ENCODE measurements at regions not wholly inside any gene's neighbourhood (a gene's known extent, or its start where the extent isn't known, plus 50 kb on each side); places are given as distances from the start of the nearest gene placed in this dataset.
"Not testable (repeated sequence)": the region's sequence is repeated elsewhere in the genome, so short reads cannot be mapped to it uniquely, and the experiment has no call there.

GRCh38 chr12:33026791-33027190 is 130.2 kb upstream of the PKP2 start:
- no peaks in the 10 kb centered on the region for H3K36me3 Mint-ChIP-seq (ENCODE audit: unreplicated experiment)
- TF ChIP-seq CTCF (IDR thresholded peaks at IDR 0.05) = no peak
- H3K4me3 Mint-ChIP-seq (ENCODE audit: unreplicated experiment) = no peak overlapping the region
- H3K27me3 Mint-ChIP-seq (ENCODE audit: unreplicated experiment) = no peaks in the 10 kb centered on the region
- H3K27ac Mint-ChIP-seq (ENCODE audit: unreplicated experiment) = no peak overlapping the region
- DNase-seq (ENCODE audit: extremely low spot score, unreplicated experiment) = no peak
- peaks cover 6% of the 10 kb centered on the region for H3K9me3 Mint-ChIP-seq (ENCODE audit: unreplicated experiment)
- no peaks in the 10 kb centered on the region for H3K4me1 Mint-ChIP-seq (ENCODE audit: unreplicated experiment)

- H3K27me3 Mint-ChIP-seq (ENCODE audit: unreplicated experiment); H3K4me3 Mint-ChIP-seq (ENCODE audit: unreplicated experiment); H3K4me1 Mint-ChIP-seq (ENCODE audit: unreplicated experiment); DNase-seq (ENCODE audit: extremely low spot score, unreplicated experiment); H3K36me3 Mint-ChIP-seq (ENCODE audit: unreplicated experiment); H3K27ac Mint-ChIP-seq (ENCODE audit: unreplicated experiment): not testable (repeated sequence)
- peaks cover 23% of the 10 kb centered on the region for H3K9me3 Mint-ChIP-seq (ENCODE audit: unreplicated experiment)
Observed at GRCh38 chr12:33022724-33023123, 126.1 kb upstream of the PKP2 start.

- not testable (repeated sequence) for H3K27ac Mint-ChIP-seq (ENCODE audit: unreplicated experiment); H3K27me3 Mint-ChIP-seq (ENCODE audit: unreplicated experiment); H3K4me1 Mint-ChIP-seq (ENCODE audit: unreplicated experiment); H3K4me3 Mint-ChIP-seq (ENCODE audit: unreplicated experiment); H3K36me3 Mint-ChIP-seq (ENCODE audit: unreplicated experiment); DNase-seq (ENCODE audit: extremely low spot score, unreplicated experiment)
- peaks cover 43% of the 10 kb centered on the region for H3K9me3 Mint-ChIP-seq (ENCODE audit: unreplicated experiment)
Observed at GRCh38 chr12:33017029-33017428, 120.5 kb upstream of the PKP2 start.

GRCh38 chr12:33012226-33012625 is 115.6 kb upstream of the PKP2 start:
- DNase-seq (ENCODE audit: extremely low spot score, unreplicated experiment) = no peak
- H3K9me3 Mint-ChIP-seq (ENCODE audit: unreplicated experiment) = peaks cover 33% of the 10 kb centered on the region
- no peaks in the 10 kb centered on the region for H3K27me3 Mint-ChIP-seq (ENCODE audit: unreplicated experiment)
- no peak overlapping the region for H3K4me3 Mint-ChIP-seq (ENCODE audit: unreplicated experiment)
- H3K4me1 Mint-ChIP-seq (ENCODE audit: unreplicated experiment) = no peaks in the 10 kb centered on the region
- no peak overlapping the region for H3K27ac Mint-ChIP-seq (ENCODE audit: unreplicated experiment)
- no peaks in the 10 kb centered on the region for H3K36me3 Mint-ChIP-seq (ENCODE audit: unreplicated experiment)
- no peak for TF ChIP-seq CTCF (IDR thresholded peaks at IDR 0.05)

- no peaks in the 10 kb centered on the region for H3K4me1 Mint-ChIP-seq (ENCODE audit: unreplicated experiment)
Observed at GRCh38 chr12:33006106-33006505, 109.5 kb upstream of the PKP2 start.

GRCh38 chr12:33000016-33000415 is 103.4 kb upstream of the PKP2 start:
- no peak for TF ChIP-seq CTCF (IDR thresholded peaks at IDR 0.05)
- no peaks in the 10 kb centered on the region for H3K4me1 Mint-ChIP-seq (ENCODE audit: unreplicated experiment)
- no peak overlapping the region for H3K27ac Mint-ChIP-seq (ENCODE audit: unreplicated experiment)
- H3K4me3 Mint-ChIP-seq (ENCODE audit: unreplicated experiment) = no peak overlapping the region
- no peak for DNase-seq (ENCODE audit: extremely low spot score, unreplicated experiment)
- no peaks in the 10 kb centered on the region for H3K27me3 Mint-ChIP-seq (ENCODE audit: unreplicated experiment)
- peaks cover 4% of the 10 kb centered on the region for H3K9me3 Mint-ChIP-seq (ENCODE audit: unreplicated experiment)
- no peaks in the 10 kb centered on the region for H3K36me3 Mint-ChIP-seq (ENCODE audit: unreplicated experiment)

More at GRCh38 chr12:33006106-33006505, 109.5 kb upstream of the PKP2 start:
- no peak for TF ChIP-seq CTCF (IDR thresholded peaks at IDR 0.05)
- H3K27me3 Mint-ChIP-seq (ENCODE audit: unreplicated experiment) = no peaks in the 10 kb centered on the region
- peaks cover 17% of the 10 kb centered on the region for H3K9me3 Mint-ChIP-seq (ENCODE audit: unreplicated experiment)
- H3K27ac Mint-ChIP-seq (ENCODE audit: unreplicated experiment) = no peak overlapping the region
- no peak overlapping the region for H3K4me3 Mint-ChIP-seq (ENCODE audit: unreplicated experiment)
- H3K36me3 Mint-ChIP-seq (ENCODE audit: unreplicated experiment) = no peaks in the 10 kb centered on the region
- no peak for DNase-seq (ENCODE audit: extremely low spot score, unreplicated experiment)
